ENCODE measurements at regions not wholly inside any gene's neighbourhood (a gene's known extent, or its start where the extent isn't known, plus 50 kb on each side); places are given as distances from the start of the nearest gene placed in this dataset.
"Not testable (repeated sequence)": the region's sequence is repeated elsewhere in the genome, so short reads cannot be mapped to it uniquely, and the experiment has no call there.

GRCh38 chr1:232441036-232441411 lies 188.9 kb downstream of the SIPA1L2 start:
- DNase-seq, result no peak

- DNase-seq, result no peak
These were observed 189.5 kb downstream of the SIPA1L2 start for GRCh38 chr1:232440325-232441035.

- DNase-seq, result no peak
These were observed 190.9 kb downstream of the SIPA1L2 start for GRCh38 chr1:232439011-232439410.

GRCh38 chr1:232438476-232438875 lies 191.5 kb downstream of the SIPA1L2 start:
- DNase-seq, result no peak

GRCh38 chr1:232437510-232437909 lies 192.4 kb downstream of the SIPA1L2 start:
- no peak for DNase-seq

GRCh38 chr1:232435729-232436128 lies 194.2 kb downstream of the SIPA1L2 start:
- DNase-seq, result peak; percentile 64

GRCh38 chr1:232432313-232432712 lies 197.6 kb downstream of the SIPA1L2 start:
- DNase-seq, result no peak

- no peak for DNase-seq
These were observed 198.2 kb downstream of the SIPA1L2 start for GRCh38 chr1:232431748-232432147.

- DNase-seq, result no peak
These were observed 198.6 kb downstream of the SIPA1L2 start for GRCh38 chr1:232431326-232431725.

GRCh38 chr1:232430467-232430866 lies 199.5 kb downstream of the SIPA1L2 start:
- DNase-seq, result no peak

- DNase-seq, result peak; percentile 55
These were observed 201.0 kb downstream of the SIPA1L2 start for GRCh38 chr1:232428786-232429530.

- DNase-seq, result no peak
These were observed 201.8 kb downstream of the SIPA1L2 start for GRCh38 chr1:232428036-232428645.

- DNase-seq, result peak; percentile 24
These were observed 203.1 kb downstream of the SIPA1L2 start for GRCh38 chr1:232426801-232427200.

- no peak for DNase-seq
These were observed 204.5 kb downstream of the SIPA1L2 start for GRCh38 chr1:232425421-232425820.

- DNase-seq, result no peak
These were observed 206.3 kb downstream of the SIPA1L2 start for GRCh38 chr1:232423591-232423990.

GRCh38 chr1:232422898-232423297 lies 207.0 kb downstream of the SIPA1L2 start:
- DNase-seq, result no peak

- DNase-seq, result peak; percentile 36
These were observed 207.8 kb downstream of the SIPA1L2 start for GRCh38 chr1:232422098-232422497.

- DNase-seq, result no peak
These were observed 208.7 kb downstream of the SIPA1L2 start for GRCh38 chr1:232421143-232421796.

- no peak for DNase-seq
These were observed 212.2 kb downstream of the SIPA1L2 start for GRCh38 chr1:232417636-232418248.

GRCh38 chr1:232416026-232416568 lies 213.8 kb downstream of the SIPA1L2 start:
- DNase-seq, result no peak

GRCh38 chr1:232415481-232415880 lies 214.5 kb downstream of the SIPA1L2 start:
- not testable (repeated sequence) for DNase-seq

GRCh38 chr1:232414100-232414499 lies 215.8 kb downstream of the SIPA1L2 start:
- no peak for DNase-seq

- no peak for DNase-seq
These were observed 216.3 kb downstream of the SIPA1L2 start for GRCh38 chr1:232413674-232414073.

All from fibroblast of skin of right biceps (primary cell).